ENCODE measurements at regions not wholly inside any gene's neighbourhood (a gene's known extent, or its start where the extent isn't known, plus 50 kb on each side); places are given as distances from the start of the nearest gene placed in this dataset.

DNA sequence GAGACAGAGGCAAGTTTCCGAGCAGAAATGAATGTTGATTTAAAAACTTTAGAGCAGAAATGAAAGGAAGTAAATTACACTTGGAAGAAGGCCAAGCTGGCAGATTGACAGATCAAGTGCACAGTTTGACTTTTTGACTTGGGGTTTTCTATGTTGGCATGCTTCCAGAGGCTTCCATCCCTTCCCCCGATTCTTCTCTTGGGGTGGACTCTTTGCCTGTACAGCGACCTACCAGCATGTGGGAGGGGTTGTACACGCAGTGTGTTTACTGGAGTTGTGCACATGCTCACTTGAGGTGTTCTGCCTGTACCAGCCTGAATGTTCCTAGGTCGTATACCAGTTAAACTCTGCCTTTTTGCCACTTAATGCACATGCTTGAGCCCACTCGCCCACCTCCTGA, 701.5 kb upstream of the GBE1 start:
- TF ChIP-seq, protein P1, sequence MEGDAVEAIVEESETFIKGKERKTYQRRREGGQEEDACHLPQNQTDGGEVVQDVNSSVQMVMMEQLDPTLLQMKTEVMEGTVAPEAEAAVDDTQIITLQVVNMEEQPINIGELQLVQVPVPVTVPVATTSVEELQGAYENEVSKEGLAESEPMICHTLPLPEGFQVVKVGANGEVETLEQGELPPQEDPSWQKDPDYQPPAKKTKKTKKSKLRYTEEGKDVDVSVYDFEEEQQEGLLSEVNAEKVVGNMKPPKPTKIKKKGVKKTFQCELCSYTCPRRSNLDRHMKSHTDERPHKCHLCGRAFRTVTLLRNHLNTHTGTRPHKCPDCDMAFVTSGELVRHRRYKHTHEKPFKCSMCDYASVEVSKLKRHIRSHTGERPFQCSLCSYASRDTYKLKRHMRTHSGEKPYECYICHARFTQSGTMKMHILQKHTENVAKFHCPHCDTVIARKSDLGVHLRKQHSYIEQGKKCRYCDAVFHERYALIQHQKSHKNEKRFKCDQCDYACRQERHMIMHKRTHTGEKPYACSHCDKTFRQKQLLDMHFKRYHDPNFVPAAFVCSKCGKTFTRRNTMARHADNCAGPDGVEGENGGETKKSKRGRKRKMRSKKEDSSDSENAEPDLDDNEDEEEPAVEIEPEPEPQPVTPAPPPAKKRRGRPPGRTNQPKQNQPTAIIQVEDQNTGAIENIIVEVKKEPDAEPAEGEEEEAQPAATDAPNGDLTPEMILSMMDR (conservative IDR thresholded peaks at IDR 0.05; ENCODE audit: low read depth, low read length): no peak
- TF ChIP-seq EZH2phosphoT487 (IDR thresholded peaks at IDR 0.05; ENCODE audit: borderline replicate concordance, low read length) (no peak), EZH2 (IDR thresholded peaks at IDR 0.05; ENCODE audit: low read length, unreplicated experiment) (no peak)

All from PC-3 (cell line).